ENCODE measurements at regions not wholly inside any gene's neighbourhood (a gene's known extent, or its start where the extent isn't known, plus 50 kb on each side); places are given as distances from the start of the nearest gene placed in this dataset.
"Not testable (repeated sequence)": the region's sequence is repeated elsewhere in the genome, so short reads cannot be mapped to it uniquely, and the experiment has no call there.

- H3K4me3 ChIP-seq (ENCODE audit: low read length): no peak overlapping the region
- H3K36me3 Mint-ChIP-seq (ENCODE audit: low read depth): no peaks in the 10 kb centered on the region
- ChIA-PET POLR2A (no interaction called here), CTCF (interaction anchor here (0.9 kb wide), 1 partner anchor 106 kb away, joined by 4 read pairs; no protein-coding TSS in a partner anchor)
- no peak overlapping the region for H3K4me3 Mint-ChIP-seq
- no peak for ATAC-seq (ENCODE audit: poor library complexity)
- no peaks in the 10 kb centered on the region for H3K4me1 ChIP-seq (ENCODE audit: insufficient read depth, low read length)
- H3K27me3 Mint-ChIP-seq: no peaks in the 10 kb centered on the region
- H3K27me3 ChIP-seq (ENCODE audit: control insufficient read depth in 1 of 2, insufficient read depth in 2 of 2, low read length in 2 of 2): peaks cover 0 to 4% of the 10 kb centered on the region in 2 experiments
- H3K4me1 Mint-ChIP-seq (ENCODE audit: low read depth): no peaks in the 10 kb centered on the region
- H3K36me3 ChIP-seq (ENCODE audit: insufficient read depth, low read length): no peaks in the 10 kb centered on the region
- no peak for DNase-seq
- H3K9me3 Mint-ChIP-seq: no peaks in the 10 kb centered on the region
- H3K27ac Mint-ChIP-seq: no peak overlapping the region
- no peaks in the 10 kb centered on the region for H3K9me3 ChIP-seq (ENCODE audit: control insufficient read depth in 1 of 2, insufficient read depth in 1 of 2, low read length in 2 of 2)
- TF ChIP-seq, protein P1, sequence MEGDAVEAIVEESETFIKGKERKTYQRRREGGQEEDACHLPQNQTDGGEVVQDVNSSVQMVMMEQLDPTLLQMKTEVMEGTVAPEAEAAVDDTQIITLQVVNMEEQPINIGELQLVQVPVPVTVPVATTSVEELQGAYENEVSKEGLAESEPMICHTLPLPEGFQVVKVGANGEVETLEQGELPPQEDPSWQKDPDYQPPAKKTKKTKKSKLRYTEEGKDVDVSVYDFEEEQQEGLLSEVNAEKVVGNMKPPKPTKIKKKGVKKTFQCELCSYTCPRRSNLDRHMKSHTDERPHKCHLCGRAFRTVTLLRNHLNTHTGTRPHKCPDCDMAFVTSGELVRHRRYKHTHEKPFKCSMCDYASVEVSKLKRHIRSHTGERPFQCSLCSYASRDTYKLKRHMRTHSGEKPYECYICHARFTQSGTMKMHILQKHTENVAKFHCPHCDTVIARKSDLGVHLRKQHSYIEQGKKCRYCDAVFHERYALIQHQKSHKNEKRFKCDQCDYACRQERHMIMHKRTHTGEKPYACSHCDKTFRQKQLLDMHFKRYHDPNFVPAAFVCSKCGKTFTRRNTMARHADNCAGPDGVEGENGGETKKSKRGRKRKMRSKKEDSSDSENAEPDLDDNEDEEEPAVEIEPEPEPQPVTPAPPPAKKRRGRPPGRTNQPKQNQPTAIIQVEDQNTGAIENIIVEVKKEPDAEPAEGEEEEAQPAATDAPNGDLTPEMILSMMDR (IDR thresholded peaks at IDR 0.05): no peak
- no peak overlapping the region for H3K27ac ChIP-seq (ENCODE audit: low read depth in 1 of 2, low read length in 2 of 2)
- intact Hi-C loops (cut with DNase I, micrococcal nuclease): no loop called here
Measured at GRCh38 chr10:93225938-93226337, 152.2 kb downstream of the CYP26A1 start.

- H3K4me1 Mint-ChIP-seq (ENCODE audit: low read depth): no peaks in the 10 kb centered on the region
- peaks cover 0 to 4% of the 10 kb centered on the region in 2 experiments for H3K27me3 ChIP-seq (ENCODE audit: control insufficient read depth in 1 of 2, insufficient read depth in 2 of 2, low read length in 2 of 2)
- ChIA-PET CTCF (no interaction called here), POLR2A (no interaction called here)
- intact Hi-C loops (cut with DNase I, micrococcal nuclease): no loop called here
- no peaks in the 10 kb centered on the region for H3K27me3 Mint-ChIP-seq
- no peak overlapping the region for H3K4me3 ChIP-seq (ENCODE audit: low read length)
- H3K4me3 Mint-ChIP-seq: no peak overlapping the region
- no peaks in the 10 kb centered on the region for H3K36me3 Mint-ChIP-seq (ENCODE audit: low read depth)
- no peak overlapping the region for H3K27ac ChIP-seq (ENCODE audit: low read depth in 1 of 2, low read length in 2 of 2)
- H3K36me3 ChIP-seq (ENCODE audit: insufficient read depth, low read length): no peaks in the 10 kb centered on the region
- no peaks in the 10 kb centered on the region for H3K9me3 ChIP-seq (ENCODE audit: control insufficient read depth in 1 of 2, insufficient read depth in 1 of 2, low read length in 2 of 2)
- TF ChIP-seq, protein P1 (IDR thresholded peaks at IDR 0.05): no peak
- DNase-seq (no peak), ATAC-seq (ENCODE audit: poor library complexity) (no peak)
- H3K9me3 Mint-ChIP-seq: no peaks in the 10 kb centered on the region
- no peaks in the 10 kb centered on the region for H3K4me1 ChIP-seq (ENCODE audit: insufficient read depth, low read length)
- no peak overlapping the region for H3K27ac Mint-ChIP-seq
Measured at GRCh38 chr10:93226619-93227018, 152.9 kb downstream of the CYP26A1 start.

DNA sequence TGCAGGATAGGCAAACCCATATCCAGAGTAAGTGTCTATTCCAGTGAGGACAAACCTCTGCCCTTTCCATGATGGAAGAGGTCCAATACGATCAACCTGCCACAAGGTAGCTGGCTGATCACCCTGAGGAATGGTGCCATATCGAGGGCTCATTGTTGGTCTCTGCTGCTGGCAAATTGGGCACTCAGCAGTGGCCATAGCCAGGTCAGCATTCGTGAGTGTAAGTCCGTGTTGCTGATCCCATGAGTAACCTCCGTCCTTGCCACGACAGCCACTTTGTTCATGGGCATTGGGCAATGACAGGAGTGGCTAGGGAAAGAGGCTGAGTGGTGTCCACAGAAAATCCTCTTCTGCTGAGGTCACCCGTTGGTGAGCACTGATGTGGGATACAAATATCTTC lies 156.9 kb downstream of the CYP26A1 start:
- H3K4me3 ChIP-seq (ENCODE audit: low read length); H3K4me1 Mint-ChIP-seq (ENCODE audit: low read depth); H3K36me3 ChIP-seq (ENCODE audit: insufficient read depth, low read length); POLR2A ChIA-PET; H3K4me3 Mint-ChIP-seq; H3K36me3 Mint-ChIP-seq (ENCODE audit: low read depth); ATAC-seq (ENCODE audit: poor library complexity); H3K9me3 ChIP-seq (ENCODE audit: control insufficient read depth in 1 of 2, insufficient read depth in 1 of 2, low read length in 2 of 2); CTCF ChIA-PET; H3K4me1 ChIP-seq (ENCODE audit: insufficient read depth, low read length); intact Hi-C loops (cut with DNase I, micrococcal nuclease); H3K9me3 Mint-ChIP-seq; H3K27ac Mint-ChIP-seq; DNase-seq; H3K27ac ChIP-seq (ENCODE audit: low read depth in 1 of 2, low read length in 2 of 2); H3K27me3 ChIP-seq (ENCODE audit: control insufficient read depth in 1 of 2, insufficient read depth in 2 of 2, low read length in 2 of 2): not testable (repeated sequence)
- H3K27me3 Mint-ChIP-seq: peaks cover 10% of the 10 kb centered on the region

GRCh38 chr10:93232159-93232558 lies 158.5 kb downstream of the CYP26A1 start:
- H3K4me1 Mint-ChIP-seq (ENCODE audit: low read depth); H3K9me3 Mint-ChIP-seq; H3K9me3 ChIP-seq (ENCODE audit: control insufficient read depth in 1 of 2, insufficient read depth in 1 of 2, low read length in 2 of 2); ATAC-seq (ENCODE audit: poor library complexity); DNase-seq; H3K36me3 ChIP-seq (ENCODE audit: insufficient read depth, low read length); H3K4me1 ChIP-seq (ENCODE audit: insufficient read depth, low read length); H3K27me3 ChIP-seq (ENCODE audit: control insufficient read depth in 1 of 2, insufficient read depth in 2 of 2, low read length in 2 of 2); H3K27ac Mint-ChIP-seq; H3K4me3 Mint-ChIP-seq; H3K27ac ChIP-seq (ENCODE audit: low read depth in 1 of 2, low read length in 2 of 2); intact Hi-C loops (cut with DNase I, micrococcal nuclease); CTCF ChIA-PET; POLR2A ChIA-PET; H3K36me3 Mint-ChIP-seq (ENCODE audit: low read depth); H3K4me3 ChIP-seq (ENCODE audit: low read length): not testable (repeated sequence)
- peaks cover 15% of the 10 kb centered on the region for H3K27me3 Mint-ChIP-seq

DNA sequence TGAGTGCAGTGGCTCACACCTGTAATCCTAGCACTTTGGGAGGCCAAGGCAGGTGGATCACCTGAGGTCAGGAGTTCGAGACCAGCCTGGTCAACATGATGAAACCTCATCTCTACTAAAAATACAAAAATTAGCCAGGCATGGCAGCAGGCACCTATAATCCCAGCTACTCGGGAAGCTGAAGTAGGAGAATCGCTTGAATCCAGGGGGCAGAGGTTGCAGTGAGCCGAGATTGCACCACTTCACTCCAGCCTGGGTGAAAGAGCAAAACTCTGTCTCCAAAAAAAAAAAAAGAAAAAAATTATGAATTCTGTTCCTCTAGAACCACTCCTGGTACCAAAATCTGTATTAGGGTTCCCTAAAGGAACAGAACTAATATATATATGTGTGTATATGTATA lies 161.2 kb downstream of the CYP26A1 start:
- H3K4me1 Mint-ChIP-seq (ENCODE audit: low read depth); H3K27ac Mint-ChIP-seq; H3K4me1 ChIP-seq (ENCODE audit: insufficient read depth, low read length); H3K9me3 ChIP-seq (ENCODE audit: control insufficient read depth in 1 of 2, insufficient read depth in 1 of 2, low read length in 2 of 2); H3K27ac ChIP-seq (ENCODE audit: low read depth in 1 of 2, low read length in 2 of 2); H3K36me3 ChIP-seq (ENCODE audit: insufficient read depth, low read length); H3K4me3 ChIP-seq (ENCODE audit: low read length); CTCF ChIA-PET; DNase-seq; H3K36me3 Mint-ChIP-seq (ENCODE audit: low read depth); intact Hi-C loops (cut with DNase I, micrococcal nuclease); H3K4me3 Mint-ChIP-seq; H3K27me3 ChIP-seq (ENCODE audit: control insufficient read depth in 1 of 2, insufficient read depth in 2 of 2, low read length in 2 of 2); POLR2A ChIA-PET; ATAC-seq (ENCODE audit: poor library complexity); H3K9me3 Mint-ChIP-seq: not testable (repeated sequence)
- peaks cover 15% of the 10 kb centered on the region for H3K27me3 Mint-ChIP-seq
